ENCODE measurements at regions not wholly inside any gene's neighbourhood (a gene's known extent, or its start where the extent isn't known, plus 50 kb on each side); places are given as distances from the start of the nearest gene placed in this dataset.

DNA sequence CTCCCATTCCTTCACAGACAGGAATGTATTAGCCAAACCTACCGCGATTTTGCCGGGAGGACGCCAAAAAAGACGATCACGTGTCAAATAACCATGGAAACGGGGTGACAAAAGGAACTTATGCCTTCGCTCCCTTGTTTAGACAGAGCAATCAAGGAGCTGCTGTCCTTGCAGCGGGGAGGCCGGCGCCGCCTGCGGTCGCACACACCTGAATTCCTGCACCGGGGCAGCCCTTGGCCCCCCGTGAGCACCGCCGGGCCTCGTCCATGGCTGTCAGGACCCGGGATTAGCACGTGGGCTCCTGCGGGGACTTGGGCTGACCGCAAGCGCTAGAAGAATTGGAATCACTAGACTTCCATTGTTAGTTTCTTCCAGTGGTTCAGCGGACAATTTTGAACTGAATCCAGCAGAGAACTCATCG is 193.1 kb downstream of the SHQ1 start:
- dilution Hi-C loops (cut with HindIII; ENCODE audit: low sequenced_read_pairs, unreplicated experiment), result no loop called here
- ATAC-seq (ENCODE audit: low read depth), result no peak
- peak overlapping the region; percentile 49; the same call in 1 of the 2 replicates for H3K4me2 ChIP-seq (ENCODE audit: low read depth, low read length)

More for the DNA sequence above, 193.1 kb downstream of the SHQ1 start:
- Histone ChIP-seq H2BK15ac (ENCODE audit: low read depth, low read length) (no peak overlapping the region), H2BK120ac (ENCODE audit: low read depth, low read length) (no peak overlapping the region), H3K9me3 (ENCODE audit: control insufficient read depth, insufficient read depth, low read length) (no peaks in the 10 kb centered on the region), H3K56ac (ENCODE audit: extremely low read depth, insufficient read depth, low read length) (no peak overlapping the region), H3K4me3 (ENCODE audit: insufficient read depth, low read depth, low read length) (no peak overlapping the region), H3K23ac (ENCODE audit: low read depth, low read length) (no peak overlapping the region), H3K79me1 (ENCODE audit: low read depth in 1 of 2, low read length in 2 of 2) (no peaks in the 10 kb centered on the region), H3K4me1 (ENCODE audit: control insufficient read depth, insufficient read depth, low read length) (no peaks in the 10 kb centered on the region), H4K8ac (ENCODE audit: low read depth in 2 of 2, low read length in 2 of 2) (no peak overlapping the region), H2BK20ac (ENCODE audit: low read depth, low read length) (no peak overlapping the region), H4K5ac (ENCODE audit: low read depth, low read length) (no peak overlapping the region), H3K27me3 (ENCODE audit: control insufficient read depth, insufficient read depth, low read length) (peaks cover 24% of the 10 kb centered on the region), H3K18ac (ENCODE audit: low read depth, low read length) (no peak overlapping the region), H4K20me1 (ENCODE audit: insufficient read depth, low read length) (no peaks in the 10 kb centered on the region), H3K14ac (replicated peaks; ENCODE audit: low read depth, low read length) (no peak overlapping the region), H3K36me3 (ENCODE audit: control insufficient read depth, insufficient read depth, low read length) (no peaks in the 10 kb centered on the region), H3K9ac (ENCODE audit: low read depth, low read length) (no peak overlapping the region), H3K4ac (ENCODE audit: low read depth, low read length) (no peak overlapping the region), H3K27ac (ENCODE audit: insufficient read depth, low read length) (no peak overlapping the region), H2AK9ac (replicated peaks; ENCODE audit: low read depth, low read length, poor library complexity) (no peak overlapping the region), H2BK5ac (ENCODE audit: low read depth, low read length, poor library complexity, severe bottlenecking) (no peak overlapping the region), H3K9me1 (ENCODE audit: insufficient read depth, low read length) (no peaks in the 10 kb centered on the region), H4K91ac (ENCODE audit: insufficient read depth, low read depth, low read length) (no peak overlapping the region), H2AK5ac (ENCODE audit: low read depth, low read length) (no peak overlapping the region), H2AFZ (replicated peaks; ENCODE audit: low read length, poor library complexity) (no peak overlapping the region)
- intact Hi-C loops (cut with micrococcal nuclease) (loop anchor here (5.0 kb wide), 1 partner anchor 427 kb away; no protein-coding TSS in a partner anchor), in situ Hi-C loops (cut with MboI; ENCODE audit: low sequenced_read_pairs) (no loop called here)
- ChIA-PET CTCF (no interaction called here), POLR2A (ENCODE audit: unreplicated experiment) (no interaction called here)
- WGBS, 2 experiments (ENCODE audit: extremely low coverage in 2 of 2, insufficient read length in 1 of 2), result 7% methylated on average over 13 of the region's 26 CpGs; no CpG with 5 or more reads in 1 of the 2 experiments
- BruUV-seq (replicated peaks), result no TSS peak
- no peak for TF ChIP-seq CHD1 (IDR thresholded peaks at IDR 0.05; ENCODE audit: low read depth, low read length)
- DNase-seq, result no peak

Measured in IMR-90 (cell line).